Myocyte (in vitro differentiated cells): ENCODE measurements at regions not wholly inside any gene's neighbourhood (a gene's known extent, or its start where the extent isn't known, plus 50 kb on each side); places are given as distances from the start of the nearest gene placed in this dataset.
A peak's percentile ranks its signal among the peaks of the same experiment; 100 is the strongest.
"Not testable (repeated sequence)": the region's sequence is repeated elsewhere in the genome, so short reads cannot be mapped to it uniquely, and the experiment has no call there.

ENCODE experiments used
- DNase-seq: peaks from one replicate; pipeline ENCODE4 v3.0.0-alpha.2; 2012; ENCODE audit warnings: low read depth

GRCh38 chr13:78085434-78086225 lies 167.0 kb upstream of the EDNRB start:
- DNase-seq = no peak

GRCh38 chr13:78084401-78084800 lies 165.8 kb upstream of the EDNRB start:
- DNase-seq = no peak

- peak; percentile 10 for DNase-seq
Observed at GRCh38 chr13:78078168-78078567, 159.5 kb upstream of the EDNRB start.

- DNase-seq = no peak
Observed at GRCh38 chr13:78067290-78067689, 148.7 kb upstream of the EDNRB start.

- no peak for DNase-seq
Observed at GRCh38 chr13:78065141-78065540, 146.5 kb upstream of the EDNRB start.

- DNase-seq = no peak
Observed at GRCh38 chr13:78061806-78062205, 143.2 kb upstream of the EDNRB start.

- DNase-seq = no peak
Observed at GRCh38 chr13:78060966-78061365, 142.3 kb upstream of the EDNRB start.

- DNase-seq = not testable (repeated sequence)
Observed at GRCh38 chr13:78056865-78057264, 138.2 kb upstream of the EDNRB start.

- peak; percentile 3 for DNase-seq
Observed at GRCh38 chr13:78054157-78054556, 135.5 kb upstream of the EDNRB start.

- no peak for DNase-seq
Observed at GRCh38 chr13:78047151-78047550, 128.5 kb upstream of the EDNRB start.

- no peak for DNase-seq
Observed at GRCh38 chr13:78046331-78046730, 127.7 kb upstream of the EDNRB start.

- DNase-seq = no peak
Observed at GRCh38 chr13:78045916-78046315, 127.3 kb upstream of the EDNRB start.

- DNase-seq = not testable (repeated sequence)
Observed at GRCh38 chr13:78041366-78041765, 122.7 kb upstream of the EDNRB start.

GRCh38 chr13:78040205-78040830 lies 121.7 kb upstream of the EDNRB start:
- DNase-seq = no peak

GRCh38 chr13:78036841-78037240 lies 118.2 kb upstream of the EDNRB start:
- DNase-seq = no peak

GRCh38 chr13:78035500-78035899 lies 116.9 kb upstream of the EDNRB start:
- no peak for DNase-seq

- no peak for DNase-seq
Observed at GRCh38 chr13:78033509-78033908, 114.9 kb upstream of the EDNRB start.

GRCh38 chr13:78032132-78032531 lies 113.5 kb upstream of the EDNRB start:
- DNase-seq = no peak

- no peak for DNase-seq
Observed at GRCh38 chr13:78030341-78030896, 111.8 kb upstream of the EDNRB start.

- no peak for DNase-seq
Observed at GRCh38 chr13:78029901-78030300, 111.3 kb upstream of the EDNRB start.

- no peak for DNase-seq
Observed at GRCh38 chr13:78028960-78029359, 110.3 kb upstream of the EDNRB start.

GRCh38 chr13:78024996-78025395 lies 106.4 kb upstream of the EDNRB start:
- DNase-seq = no peak
